Trophoblast cell (in vitro differentiated cells and primary cell): ENCODE measurements at regions not wholly inside any gene's neighbourhood (a gene's known extent, or its start where the extent isn't known, plus 50 kb on each side); places are given as distances from the start of the nearest gene placed in this dataset.
"Not testable (repeated sequence)": the region's sequence is repeated elsewhere in the genome, so short reads cannot be mapped to it uniquely, and the experiment has no call there.

Experiments
- DNase-seq, 2 donors: peaks; one replicate each; pipeline ENCODE4 v3.0.0-alpha.2; 2016
- H2AFZ ChIP-seq: 2 replicates; pipeline ENCODE4 v1.6.1; 2013; ENCODE audit warnings: low read length, moderate library complexity, mild to moderate bottlenecking; ENCODE audit not compliant: insufficient read depth, poor library complexity
- H2AK5ac ChIP-seq: 2 replicates; pipeline ENCODE4 v1.6.1; 2013; ENCODE audit warnings: mild to moderate bottlenecking, low read length
- H2BK120ac ChIP-seq: 2 replicates; pipeline ENCODE4 v1.6.1; 2013; ENCODE audit warnings: low read length, mild to moderate bottlenecking, moderate library complexity; ENCODE audit not compliant: insufficient read depth, poor library complexity
- H2BK12ac ChIP-seq: 2 replicates; pipeline ENCODE4 v1.6.1; 2013; ENCODE audit warnings: mild to moderate bottlenecking, low read length, moderate library complexity
- H2BK5ac ChIP-seq: 2 replicates; pipeline ENCODE4 v1.6.1; 2013; ENCODE audit warnings: low read length, low read depth, moderate library complexity, mild to moderate bottlenecking; ENCODE audit not compliant: poor library complexity
- H3K14ac ChIP-seq: 2 replicates; pipeline ENCODE4 v1.6.1; 2013; ENCODE audit warnings: mild to moderate bottlenecking, low read length
- H3K18ac ChIP-seq: 2 replicates; pipeline ENCODE4 v1.6.1; 2013; ENCODE audit warnings: mild to moderate bottlenecking, low read length
- H3K23ac ChIP-seq: 2 replicates; pipeline ENCODE4 v1.6.1; 2013; ENCODE audit warnings: low read length
- H3K27ac ChIP-seq: 2 replicates; pipeline ENCODE4 v1.5.1; 2013; ENCODE audit warnings: low read depth, mild to moderate bottlenecking, inconsistent platforms, low read length, moderate library complexity
- H3K27me3 ChIP-seq: 2 replicates; pipeline ENCODE4 v1.6.1; 2013; ENCODE audit warnings: inconsistent platforms, mild to moderate bottlenecking, low read length, moderate library complexity; ENCODE audit not compliant: insufficient read depth
- H3K36me3 ChIP-seq, 2 experiments: 1 replicate in 1 of 2; 2 replicates in 1 of 2; pipeline ENCODE4 v1.6.1; 2013; ENCODE audit warnings: low read length in 2 of 2, mild to moderate bottlenecking in 2 of 2, moderate library complexity in 1 of 2; ENCODE audit not compliant: insufficient read depth in 2 of 2, control insufficient read depth in 1 of 2
- H3K4ac ChIP-seq: 2 replicates; pipeline ENCODE4 v1.6.1; 2013; ENCODE audit warnings: low read depth, mild to moderate bottlenecking, low read length, moderate library complexity
- H3K4me1 ChIP-seq, 2 experiments: 1 replicate in 1 of 2; 2 replicates in 1 of 2; pipeline ENCODE4 v1.6.1; 2013; ENCODE audit warnings: low read length in 2 of 2, mild to moderate bottlenecking in 2 of 2, moderate library complexity in 1 of 2; ENCODE audit not compliant: insufficient read depth in 2 of 2, control insufficient read depth in 1 of 2
- H3K4me2 ChIP-seq: 2 replicates; pipeline ENCODE4 v1.6.1; 2013; ENCODE audit warnings: inconsistent platforms, mild to moderate bottlenecking, low read length, moderate library complexity
- H3K4me3 ChIP-seq: 2 replicates; pipeline ENCODE4 v1.5.1; 2013; ENCODE audit warnings: mild to moderate bottlenecking, low read depth, low read length, inconsistent platforms
- H3K79me1 ChIP-seq: one replicate; pipeline ENCODE4 v1.6.1; 2013; ENCODE audit warnings: low read length
- H3K79me2 ChIP-seq: 2 replicates; pipeline ENCODE4 v1.6.1; 2013; ENCODE audit warnings: low read length, mild to moderate bottlenecking; ENCODE audit not compliant: control insufficient read depth, insufficient read depth, poor library complexity
- H3K9ac ChIP-seq: 2 replicates; pipeline ENCODE4 v1.6.1; 2013; ENCODE audit warnings: mild to moderate bottlenecking, low read length
- H3K9me3 ChIP-seq: 2 replicates; pipeline ENCODE4 v1.6.1; 2013; ENCODE audit warnings: low read depth, mild to moderate bottlenecking, control low read depth, inconsistent platforms, low read length; ENCODE audit not compliant: insufficient read depth
- H4K12ac ChIP-seq: 2 replicates; pipeline ENCODE4 v1.6.1; 2013; ENCODE audit warnings: low read depth, mild to moderate bottlenecking, low read length, moderate library complexity
- H4K8ac ChIP-seq: 2 replicates; pipeline ENCODE4 v1.6.1; 2013; ENCODE audit warnings: low read depth, mild to moderate bottlenecking, low read length, moderate library complexity
- H4K91ac ChIP-seq: one replicate; pipeline ENCODE4 v1.6.1; 2013; ENCODE audit warnings: low read depth, mild to moderate bottlenecking, low read length, moderate library complexity
- WGBS: extraction: QIAGEN DNeasy Blood & Tissue Kit; methylation state at CpG from one replicate; pipeline ENCODE4 v1.1.7; 2013; ENCODE audit warnings: missing lambda C conversion rate; ENCODE audit not compliant: insufficient read length, insufficient coverage; ENCODE audit errors: extremely low coverage; 5-methylcytosine and 5-hydroxymethylcytosine counted together

- H4K91ac ChIP-seq, H2BK5ac ChIP-seq, H3K18ac ChIP-seq, H3K9me3 ChIP-seq, H3K23ac ChIP-seq, H4K12ac ChIP-seq, H3K14ac ChIP-seq, H3K4me1 ChIP-seq, H3K36me3 ChIP-seq, H3K27me3 ChIP-seq, H3K4me3 ChIP-seq, H3K4me2 ChIP-seq, H2AFZ ChIP-seq, H3K4ac ChIP-seq, H4K8ac ChIP-seq, H3K79me1 ChIP-seq, H2AK5ac ChIP-seq, H3K9ac ChIP-seq, H2BK120ac ChIP-seq, H2BK12ac ChIP-seq, H3K27ac ChIP-seq, H3K79me2 ChIP-seq, DNase-seq: not testable (repeated sequence)
- no CpG with 5 or more reads among the region's 6 CpGs for WGBS
Measured at GRCh38 chr15:20191508-20192125, 350.0 kb downstream of the GOLGA6L6 start.

DNA sequence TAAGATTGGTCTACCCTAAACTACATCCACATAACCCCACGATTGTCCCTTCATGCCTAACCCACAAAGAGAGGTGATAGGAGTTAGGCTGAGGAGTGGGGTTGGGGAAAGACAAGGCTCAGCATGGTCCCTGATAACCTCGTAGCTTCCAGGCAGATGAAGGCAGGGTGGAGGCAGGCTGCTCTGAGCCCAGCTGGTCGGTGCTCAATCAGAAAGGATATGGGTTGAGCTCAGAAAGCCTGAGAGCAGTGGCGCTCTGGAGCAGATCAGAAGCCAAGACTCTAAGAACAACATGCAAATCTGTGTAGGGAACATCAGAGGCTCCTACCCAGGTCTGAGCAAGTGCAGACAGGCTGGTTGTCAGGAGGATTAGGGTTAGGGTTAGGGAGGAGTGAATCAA lies 353.0 kb downstream of the GOLGA6L6 start:
- H4K12ac ChIP-seq, H2BK5ac ChIP-seq, H3K79me2 ChIP-seq, DNase-seq, H2BK12ac ChIP-seq, H2AFZ ChIP-seq, H3K4me3 ChIP-seq, H4K8ac ChIP-seq, H3K27ac ChIP-seq, H3K79me1 ChIP-seq, H3K23ac ChIP-seq, H3K9ac ChIP-seq, H3K27me3 ChIP-seq, H3K4ac ChIP-seq, H2BK120ac ChIP-seq, H3K18ac ChIP-seq, H3K9me3 ChIP-seq, H3K4me1 ChIP-seq, H3K14ac ChIP-seq, H3K4me2 ChIP-seq, H4K91ac ChIP-seq, H3K36me3 ChIP-seq, H2AK5ac ChIP-seq: not testable (repeated sequence)
- WGBS = no CpG with 5 or more reads among the region's 4 CpGs

DNA sequence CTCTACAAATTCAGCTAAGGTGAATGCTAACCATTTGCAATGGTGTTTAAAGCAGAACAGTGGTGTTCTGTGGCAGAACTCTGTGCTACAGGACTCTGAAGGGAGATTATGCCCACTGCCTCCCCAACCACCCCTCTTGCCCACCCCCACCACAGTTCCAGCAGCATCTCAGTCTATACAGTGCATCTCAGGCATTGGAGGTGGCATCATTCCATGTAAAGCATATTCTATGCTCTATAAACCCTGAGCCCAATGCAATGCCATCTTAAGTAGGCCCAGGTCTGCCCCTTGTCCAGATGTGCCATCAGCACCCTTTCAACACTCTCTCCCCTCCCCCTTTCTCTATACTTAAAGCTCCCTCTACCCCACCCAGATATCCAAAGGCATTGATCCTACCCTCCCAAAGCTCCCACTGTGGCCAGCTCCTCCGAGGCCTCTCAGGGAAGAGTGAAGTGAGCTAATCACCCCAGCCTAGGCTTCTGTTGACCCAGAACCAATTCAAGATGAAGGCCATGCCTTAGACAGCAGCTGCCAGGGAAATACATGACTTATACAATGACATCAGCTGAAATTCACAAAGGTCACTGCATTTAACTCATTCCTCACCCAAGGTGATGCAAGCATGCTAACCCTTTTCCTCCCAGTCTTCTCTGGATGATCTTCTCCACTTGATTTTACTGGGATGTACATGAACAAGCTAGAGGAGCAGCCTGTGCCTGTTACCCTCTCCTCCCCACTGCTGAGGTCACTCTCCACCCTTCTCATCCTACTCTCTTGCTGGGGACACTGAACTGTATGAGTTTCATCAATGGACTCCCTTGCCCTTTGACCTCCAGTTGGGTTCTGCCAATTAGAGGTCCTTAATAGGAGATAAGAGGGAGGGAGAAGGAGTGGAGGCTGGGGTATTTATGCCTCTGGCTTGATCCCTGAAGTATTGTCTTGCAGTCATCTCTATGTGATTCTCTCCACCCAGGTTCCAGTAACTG lies 353.9 kb downstream of the GOLGA6L6 start:
- not testable (repeated sequence) for H2AK5ac ChIP-seq, H3K4me2 ChIP-seq, H3K4ac ChIP-seq, H4K91ac ChIP-seq, H3K4me3 ChIP-seq, H2BK5ac ChIP-seq, H2BK12ac ChIP-seq, H4K8ac ChIP-seq, H3K36me3 ChIP-seq, H3K27ac ChIP-seq, H3K23ac ChIP-seq, H2BK120ac ChIP-seq, H3K4me1 ChIP-seq, DNase-seq, H3K27me3 ChIP-seq, H3K9ac ChIP-seq, H3K18ac ChIP-seq, H2AFZ ChIP-seq, H3K14ac ChIP-seq, H3K79me2 ChIP-seq, H3K79me1 ChIP-seq, H4K12ac ChIP-seq, H3K9me3 ChIP-seq
- WGBS = no CpG with 5 or more reads among the region's 1 CpG

- not testable (repeated sequence) for H2AK5ac ChIP-seq, H2BK12ac ChIP-seq, DNase-seq, H3K14ac ChIP-seq, H4K8ac ChIP-seq, H3K4me3 ChIP-seq, H2BK5ac ChIP-seq, H3K4me1 ChIP-seq, H3K27me3 ChIP-seq, H2AFZ ChIP-seq, H3K9ac ChIP-seq, H3K36me3 ChIP-seq, H3K4me2 ChIP-seq, H3K79me1 ChIP-seq, H3K23ac ChIP-seq, H3K9me3 ChIP-seq, H3K18ac ChIP-seq, H4K12ac ChIP-seq, H3K4ac ChIP-seq, H3K79me2 ChIP-seq, H4K91ac ChIP-seq, H2BK120ac ChIP-seq, H3K27ac ChIP-seq
- no CpG with 5 or more reads among the region's 13 CpGs for WGBS
Measured at GRCh38 chr15:20184879-20185278, 356.7 kb downstream of the GOLGA6L6 start.
